ENCODE measurements at regions not wholly inside any gene's neighbourhood (a gene's known extent, or its start where the extent isn't known, plus 50 kb on each side); places are given as distances from the start of the nearest gene placed in this dataset.

- Mint-ChIP-seq H3K4me3 (ENCODE audit: low read depth) (no peak overlapping the region), H3K36me3 (ENCODE audit: insufficient read depth) (peaks cover 1% of the 10 kb centered on the region), H3K27ac (no peak overlapping the region), H3K9me3 (ENCODE audit: low read depth) (no peaks in the 10 kb centered on the region), H3K4me1 (ENCODE audit: low read depth) (peaks cover 5% of the 10 kb centered on the region), H3K27me3 (no peaks in the 10 kb centered on the region)
- TF ChIP-seq, protein P1, sequence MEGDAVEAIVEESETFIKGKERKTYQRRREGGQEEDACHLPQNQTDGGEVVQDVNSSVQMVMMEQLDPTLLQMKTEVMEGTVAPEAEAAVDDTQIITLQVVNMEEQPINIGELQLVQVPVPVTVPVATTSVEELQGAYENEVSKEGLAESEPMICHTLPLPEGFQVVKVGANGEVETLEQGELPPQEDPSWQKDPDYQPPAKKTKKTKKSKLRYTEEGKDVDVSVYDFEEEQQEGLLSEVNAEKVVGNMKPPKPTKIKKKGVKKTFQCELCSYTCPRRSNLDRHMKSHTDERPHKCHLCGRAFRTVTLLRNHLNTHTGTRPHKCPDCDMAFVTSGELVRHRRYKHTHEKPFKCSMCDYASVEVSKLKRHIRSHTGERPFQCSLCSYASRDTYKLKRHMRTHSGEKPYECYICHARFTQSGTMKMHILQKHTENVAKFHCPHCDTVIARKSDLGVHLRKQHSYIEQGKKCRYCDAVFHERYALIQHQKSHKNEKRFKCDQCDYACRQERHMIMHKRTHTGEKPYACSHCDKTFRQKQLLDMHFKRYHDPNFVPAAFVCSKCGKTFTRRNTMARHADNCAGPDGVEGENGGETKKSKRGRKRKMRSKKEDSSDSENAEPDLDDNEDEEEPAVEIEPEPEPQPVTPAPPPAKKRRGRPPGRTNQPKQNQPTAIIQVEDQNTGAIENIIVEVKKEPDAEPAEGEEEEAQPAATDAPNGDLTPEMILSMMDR (IDR thresholded peaks at IDR 0.05; ENCODE audit: unreplicated experiment) = no peak
- no peak for DNase-seq (ENCODE audit: low spot score, unreplicated experiment)
Measured at GRCh38 chr14:87087881-87088280, 905.1 kb downstream of the GALC start.

GRCh38 chr14:87084908-87085307 is 908.1 kb downstream of the GALC start:
- H3K36me3 Mint-ChIP-seq (ENCODE audit: insufficient read depth) = peaks cover 1% of the 10 kb centered on the region
- no peaks in the 10 kb centered on the region for H3K9me3 Mint-ChIP-seq (ENCODE audit: low read depth)
- no peak overlapping the region for H3K4me3 Mint-ChIP-seq (ENCODE audit: low read depth)
- no peaks in the 10 kb centered on the region for H3K27me3 Mint-ChIP-seq
- H3K27ac Mint-ChIP-seq = no peak overlapping the region
- TF ChIP-seq, protein P1 (IDR thresholded peaks at IDR 0.05; ENCODE audit: unreplicated experiment) = no peak
- DNase-seq (ENCODE audit: low spot score, unreplicated experiment) = no peak
- H3K4me1 Mint-ChIP-seq (ENCODE audit: low read depth) = no peaks in the 10 kb centered on the region

- no peaks in the 10 kb centered on the region for H3K36me3 Mint-ChIP-seq (ENCODE audit: insufficient read depth)
- TF ChIP-seq, protein P1 (IDR thresholded peaks at IDR 0.05; ENCODE audit: unreplicated experiment) = no peak
- no peaks in the 10 kb centered on the region for H3K4me1 Mint-ChIP-seq (ENCODE audit: low read depth)
- H3K4me3 Mint-ChIP-seq (ENCODE audit: low read depth) = no peak overlapping the region
- no peaks in the 10 kb centered on the region for H3K27me3 Mint-ChIP-seq
- no peaks in the 10 kb centered on the region for H3K9me3 Mint-ChIP-seq (ENCODE audit: low read depth)
- DNase-seq (ENCODE audit: low spot score, unreplicated experiment) = no peak
- no peak overlapping the region for H3K27ac Mint-ChIP-seq
Measured at GRCh38 chr14:87082917-87083316, 910.1 kb downstream of the GALC start.

GRCh38 chr14:87081004-87081403 is 912.0 kb downstream of the GALC start:
- H3K27ac Mint-ChIP-seq = no peak overlapping the region
- no peak overlapping the region for H3K4me3 Mint-ChIP-seq (ENCODE audit: low read depth)
- no peaks in the 10 kb centered on the region for H3K27me3 Mint-ChIP-seq
- no peaks in the 10 kb centered on the region for H3K4me1 Mint-ChIP-seq (ENCODE audit: low read depth)
- TF ChIP-seq, protein P1 (IDR thresholded peaks at IDR 0.05; ENCODE audit: unreplicated experiment) = no peak
- DNase-seq (ENCODE audit: low spot score, unreplicated experiment) = no peak
- no peaks in the 10 kb centered on the region for H3K36me3 Mint-ChIP-seq (ENCODE audit: insufficient read depth)
- H3K9me3 Mint-ChIP-seq (ENCODE audit: low read depth) = no peaks in the 10 kb centered on the region

DNA sequence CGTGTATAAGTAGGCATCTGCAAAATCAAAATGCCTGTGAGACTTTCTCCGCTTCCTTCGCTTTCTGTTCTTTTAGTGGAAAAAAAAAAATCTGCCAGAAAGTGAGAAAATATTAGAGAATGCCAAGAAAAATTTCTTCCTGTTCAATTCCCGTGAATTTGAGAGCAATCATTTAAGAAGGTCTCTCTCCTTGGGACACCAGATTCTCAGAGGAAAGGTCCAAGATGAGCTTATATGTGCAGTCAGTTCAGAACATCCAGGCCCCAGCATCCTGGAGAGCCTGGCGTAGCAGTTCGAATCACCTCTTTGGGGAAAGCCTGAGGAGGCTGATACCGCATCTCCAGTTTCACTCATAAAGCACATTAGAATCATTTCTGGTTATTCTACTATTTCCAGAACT is 912.8 kb downstream of the GALC start:
- TF ChIP-seq, protein P1 (IDR thresholded peaks at IDR 0.05; ENCODE audit: unreplicated experiment) = no peak
- Mint-ChIP-seq H3K36me3 (ENCODE audit: insufficient read depth) (no peaks in the 10 kb centered on the region), H3K4me3 (ENCODE audit: low read depth) (no peak overlapping the region), H3K4me1 (ENCODE audit: low read depth) (no peaks in the 10 kb centered on the region), H3K27me3 (no peaks in the 10 kb centered on the region), H3K9me3 (ENCODE audit: low read depth) (no peaks in the 10 kb centered on the region), H3K27ac (peak overlapping the region; percentile 5)
- DNase-seq (ENCODE audit: low spot score, unreplicated experiment) = no peak
